ENCODE measurements at regions not wholly inside any gene's neighbourhood (a gene's known extent, or its start where the extent isn't known, plus 50 kb on each side); places are given as distances from the start of the nearest gene placed in this dataset.

DNA sequence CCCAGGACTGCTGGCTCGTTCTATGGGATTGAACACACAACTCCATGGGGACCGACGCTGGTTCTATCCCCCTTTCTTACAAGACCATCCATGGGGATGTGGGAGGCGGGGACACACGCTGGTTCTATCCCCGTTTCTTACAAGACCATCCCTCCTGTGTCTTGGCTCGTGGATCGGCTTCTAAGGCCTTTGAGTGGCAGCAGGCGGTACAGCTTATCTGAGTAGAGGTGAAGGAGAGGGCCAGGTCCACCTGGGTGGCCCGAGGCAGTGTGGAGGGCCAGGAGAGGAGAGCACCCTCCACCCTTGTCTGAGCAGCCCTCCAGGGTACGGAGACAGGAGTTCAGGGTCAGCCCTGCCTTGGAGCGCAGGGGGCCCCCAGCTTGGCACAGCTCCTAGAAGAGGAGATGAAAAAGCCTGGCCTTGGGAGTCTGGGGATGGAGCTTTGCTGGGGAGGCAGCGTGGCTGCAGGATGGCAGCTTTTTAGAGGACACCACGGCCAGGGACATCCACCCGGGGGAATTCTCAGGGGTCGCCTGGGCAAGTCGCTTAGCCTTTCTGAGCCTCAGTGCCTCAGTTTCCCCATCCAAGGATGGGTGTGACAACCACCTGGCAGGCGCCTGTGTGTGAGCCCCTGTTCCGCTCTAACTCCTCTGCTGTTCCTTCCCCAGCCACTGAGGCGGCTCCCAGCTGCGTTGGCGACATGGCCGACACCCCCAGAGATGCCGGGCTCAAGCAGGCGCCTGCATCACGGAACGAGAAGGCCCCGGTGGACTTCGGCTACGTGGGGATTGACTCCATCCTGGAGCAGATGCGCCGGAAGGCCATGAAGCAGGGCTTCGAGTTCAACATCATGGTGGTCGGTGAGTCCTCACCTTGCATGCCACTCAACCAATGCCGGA, 341.0 kb downstream of the SEC14L1 start:
- Mint-ChIP-seq H3K27me3 (no peaks in the 10 kb centered on the region), H3K27ac (peak overlapping the region; percentile 59), H3K4me3 (no peak overlapping the region), H3K9me3 (no peaks in the 10 kb centered on the region), H3K36me3 (ENCODE audit: low read depth) (peaks cover 37% of the 10 kb centered on the region), H3K4me1 (peaks cover 24% of the 10 kb centered on the region)
- DNase-seq = no peak
- intact Hi-C loops (cut with micrococcal nuclease) = no loop called here

GRCh38 chr17:77482375-77483127, 341.8 kb downstream of the SEC14L1 start:
- intact Hi-C loops (cut with micrococcal nuclease) = no loop called here
- DNase-seq = no peak
- Mint-ChIP-seq H3K36me3 (ENCODE audit: low read depth) (peaks cover 36% of the 10 kb centered on the region), H3K9me3 (no peaks in the 10 kb centered on the region), H3K27ac (no peak overlapping the region), H3K27me3 (no peaks in the 10 kb centered on the region), H3K4me1 (peaks cover 16% of the 10 kb centered on the region), H3K4me3 (no peak overlapping the region)

DNA sequence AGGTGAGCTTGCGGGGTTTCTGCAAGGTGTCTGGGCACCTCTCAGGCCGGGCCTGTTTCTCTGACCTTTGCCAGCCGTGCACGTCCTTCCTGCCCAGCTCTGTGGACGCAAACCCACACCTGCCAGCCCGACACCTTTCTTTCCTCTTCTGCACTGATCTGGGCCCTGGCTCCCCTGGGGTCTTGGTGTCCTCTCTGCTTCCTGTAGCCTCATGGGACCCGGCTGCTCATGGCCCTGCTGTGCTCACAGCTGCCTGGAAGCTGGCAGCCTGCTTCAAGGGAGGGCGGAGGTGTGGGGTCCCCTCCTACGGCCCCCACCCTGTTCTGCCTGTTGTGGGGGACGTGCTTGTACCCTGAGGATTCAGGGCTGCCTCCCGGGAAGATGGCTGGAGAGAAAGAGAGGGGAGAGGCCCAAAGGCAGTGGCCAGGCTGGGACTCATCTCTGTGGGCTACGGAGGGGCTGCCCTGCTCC, 342.4 kb downstream of the SEC14L1 start:
- H3K4me3 Mint-ChIP-seq = no peak overlapping the region
- H3K27ac Mint-ChIP-seq = no peak overlapping the region
- no peaks in the 10 kb centered on the region for H3K27me3 Mint-ChIP-seq
- intact Hi-C loops (cut with micrococcal nuclease) = no loop called here
- H3K4me1 Mint-ChIP-seq = peaks cover 13% of the 10 kb centered on the region
- H3K36me3 Mint-ChIP-seq (ENCODE audit: low read depth) = peaks cover 34% of the 10 kb centered on the region
- no peaks in the 10 kb centered on the region for H3K9me3 Mint-ChIP-seq
- no peak for DNase-seq

- Mint-ChIP-seq H3K36me3 (ENCODE audit: low read depth) (peaks cover 33% of the 10 kb centered on the region), H3K27ac (no peak overlapping the region), H3K4me1 (peaks cover 11% of the 10 kb centered on the region), H3K27me3 (no peaks in the 10 kb centered on the region), H3K9me3 (no peaks in the 10 kb centered on the region), H3K4me3 (no peak overlapping the region)
- intact Hi-C loops (cut with micrococcal nuclease) = no loop called here
- DNase-seq = no peak
These were observed 343.3 kb downstream of the SEC14L1 start for GRCh38 chr17:77484111-77484510.

DNA sequence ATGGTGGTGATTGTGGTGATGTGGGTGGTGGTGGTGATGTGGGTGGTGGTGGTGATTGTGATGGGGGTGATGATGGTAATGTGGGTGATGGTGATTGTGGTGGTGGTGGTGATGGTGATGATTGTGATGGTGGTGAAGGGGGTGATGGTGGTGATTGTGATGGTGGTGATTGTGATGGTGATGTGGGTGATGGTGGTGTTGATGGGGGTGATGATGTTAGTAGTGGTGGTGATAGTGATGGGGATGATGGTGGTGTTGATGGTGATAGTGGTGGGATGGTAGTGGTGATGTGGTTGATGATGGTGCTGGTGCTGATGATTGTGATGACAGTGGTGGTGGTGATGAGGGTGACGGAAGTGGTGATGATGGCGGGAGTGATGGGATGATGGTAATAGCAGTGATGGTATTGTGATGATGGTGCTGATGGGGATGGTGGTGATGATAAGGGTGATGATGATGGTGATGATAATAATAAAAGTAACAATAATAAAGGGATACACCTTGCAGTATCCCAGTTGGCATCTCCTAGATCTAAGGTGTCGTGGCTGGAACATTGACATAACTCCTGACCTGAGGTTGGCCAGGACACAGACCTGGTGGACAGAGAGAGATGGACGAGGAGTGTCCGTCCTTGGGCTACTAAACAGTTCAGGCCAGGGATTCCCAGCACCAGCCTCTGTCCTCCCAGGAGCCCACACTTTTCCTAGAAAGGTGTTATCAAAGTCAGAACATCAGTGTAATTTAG, 344.5 kb downstream of the SEC14L1 start:
- no peak for DNase-seq
- Mint-ChIP-seq H3K36me3 (ENCODE audit: low read depth) (peaks cover 31% of the 10 kb centered on the region), H3K27me3 (no peaks in the 10 kb centered on the region), H3K27ac (no peak overlapping the region), H3K9me3 (no peaks in the 10 kb centered on the region), H3K4me3 (no peak overlapping the region), H3K4me1 (peaks cover 11% of the 10 kb centered on the region)
- intact Hi-C loops (cut with micrococcal nuclease) = no loop called here

DNA sequence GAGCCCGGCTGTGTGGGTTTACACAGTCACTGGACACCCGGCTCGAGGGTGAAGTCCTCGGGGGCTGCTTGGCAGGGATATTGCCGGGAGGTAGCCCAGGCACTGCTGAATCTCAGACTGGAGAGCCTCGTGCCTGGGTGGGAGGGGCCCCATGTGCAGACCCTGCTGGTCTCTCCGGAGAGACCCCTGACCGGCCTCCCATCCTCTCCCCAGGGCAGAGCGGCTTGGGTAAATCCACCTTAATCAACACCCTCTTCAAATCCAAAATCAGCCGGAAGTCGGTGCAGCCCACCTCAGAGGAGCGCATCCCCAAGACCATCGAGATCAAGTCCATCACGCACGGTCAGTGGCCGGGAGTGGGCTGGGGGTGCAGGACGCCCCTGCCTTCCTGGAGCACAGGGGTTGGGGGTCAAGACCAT, 346.5 kb downstream of the SEC14L1 start:
- H3K27me3 Mint-ChIP-seq = no peaks in the 10 kb centered on the region
- H3K27ac Mint-ChIP-seq = no peak overlapping the region
- H3K4me3 Mint-ChIP-seq = no peak overlapping the region
- H3K36me3 Mint-ChIP-seq (ENCODE audit: low read depth) = peaks cover 30% of the 10 kb centered on the region
- intact Hi-C loops (cut with micrococcal nuclease) = no loop called here
- no peaks in the 10 kb centered on the region for H3K9me3 Mint-ChIP-seq
- H3K4me1 Mint-ChIP-seq = peaks cover 14% of the 10 kb centered on the region
- DNase-seq = no peak

GRCh38 chr17:77487677-77488530, 347.1 kb downstream of the SEC14L1 start:
- no peaks in the 10 kb centered on the region for H3K9me3 Mint-ChIP-seq
- no peak overlapping the region for H3K4me3 Mint-ChIP-seq
- H3K36me3 Mint-ChIP-seq (ENCODE audit: low read depth) = peaks cover 33% of the 10 kb centered on the region
- peaks cover 16% of the 10 kb centered on the region for H3K4me1 Mint-ChIP-seq
- no peak for DNase-seq
- H3K27ac Mint-ChIP-seq = no peak overlapping the region
- intact Hi-C loops (cut with micrococcal nuclease) = no loop called here
- H3K27me3 Mint-ChIP-seq = no peaks in the 10 kb centered on the region

- H3K4me3 Mint-ChIP-seq = no peak overlapping the region
- H3K36me3 Mint-ChIP-seq (ENCODE audit: low read depth) = peaks cover 36% of the 10 kb centered on the region
- no peaks in the 10 kb centered on the region for H3K27me3 Mint-ChIP-seq
- H3K4me1 Mint-ChIP-seq = peaks cover 13% of the 10 kb centered on the region
- intact Hi-C loops (cut with micrococcal nuclease) = no loop called here
- no peak overlapping the region for H3K27ac Mint-ChIP-seq
- DNase-seq = no peak
- no peaks in the 10 kb centered on the region for H3K9me3 Mint-ChIP-seq
These were observed 347.9 kb downstream of the SEC14L1 start for GRCh38 chr17:77488531-77489238.

- no peak for DNase-seq
- Mint-ChIP-seq H3K36me3 (ENCODE audit: low read depth) (peaks cover 40% of the 10 kb centered on the region), H3K4me1 (peaks cover 18% of the 10 kb centered on the region), H3K27me3 (no peaks in the 10 kb centered on the region), H3K4me3 (no peak overlapping the region), H3K27ac (no peak overlapping the region), H3K9me3 (no peaks in the 10 kb centered on the region)
- intact Hi-C loops (cut with micrococcal nuclease) = no loop called here
These were observed 348.6 kb downstream of the SEC14L1 start for GRCh38 chr17:77489239-77489892.

GRCh38 chr17:77489893-77490255, 349.1 kb downstream of the SEC14L1 start:
- peaks cover 21% of the 10 kb centered on the region for H3K4me1 Mint-ChIP-seq
- H3K9me3 Mint-ChIP-seq = no peaks in the 10 kb centered on the region
- intact Hi-C loops (cut with micrococcal nuclease) = no loop called here
- no peak for DNase-seq
- H3K27ac Mint-ChIP-seq = no peak overlapping the region
- no peak overlapping the region for H3K4me3 Mint-ChIP-seq
- peaks cover 41% of the 10 kb centered on the region for H3K36me3 Mint-ChIP-seq (ENCODE audit: low read depth)
- no peaks in the 10 kb centered on the region for H3K27me3 Mint-ChIP-seq

DNA sequence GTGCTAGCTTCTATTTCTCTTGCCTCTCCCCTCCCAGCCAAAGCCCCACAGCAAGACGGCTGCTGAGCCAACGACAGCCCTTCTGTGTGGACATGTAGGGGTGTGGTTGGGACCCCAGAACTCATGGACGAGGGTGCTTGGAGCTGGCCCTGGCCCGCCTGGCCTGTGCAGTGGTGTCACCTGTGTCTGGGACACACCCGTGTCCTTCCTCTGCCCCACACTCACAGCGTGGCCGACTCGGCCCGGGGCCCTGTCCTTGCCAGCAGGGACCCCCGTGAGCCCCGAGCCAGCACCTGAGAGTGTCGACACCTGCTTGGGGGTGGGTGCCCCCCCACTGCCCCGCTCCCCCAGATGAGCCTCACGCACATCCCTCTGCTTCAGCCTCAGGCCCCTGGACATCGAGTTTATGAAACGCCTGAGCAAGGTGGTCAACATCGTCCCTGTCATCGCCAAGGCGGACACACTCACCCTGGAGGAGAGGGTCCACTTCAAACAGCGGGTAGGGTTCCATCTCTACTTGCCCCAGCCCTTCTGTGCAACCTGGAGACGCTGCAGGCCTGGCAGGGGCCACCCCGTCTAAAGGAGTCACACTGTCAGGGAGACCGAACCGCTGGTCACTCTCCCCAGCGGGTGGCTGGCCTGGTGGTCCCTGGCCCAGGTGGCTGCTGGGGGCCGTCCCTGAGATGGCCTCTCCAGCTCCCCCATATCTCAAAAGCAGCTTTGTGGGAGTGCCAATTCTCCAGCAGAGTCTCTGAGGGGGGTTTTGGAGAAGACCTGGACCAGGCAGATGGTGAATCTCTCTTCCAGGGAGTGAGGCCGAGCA, 349.8 kb downstream of the SEC14L1 start:
- intact Hi-C loops (cut with micrococcal nuclease) = no loop called here
- H3K4me1 Mint-ChIP-seq = peaks cover 23% of the 10 kb centered on the region
- H3K9me3 Mint-ChIP-seq = no peaks in the 10 kb centered on the region
- peaks cover 46% of the 10 kb centered on the region for H3K36me3 Mint-ChIP-seq (ENCODE audit: low read depth)
- DNase-seq = no peak
- no peaks in the 10 kb centered on the region for H3K27me3 Mint-ChIP-seq
- no peak overlapping the region for H3K27ac Mint-ChIP-seq
- no peak overlapping the region for H3K4me3 Mint-ChIP-seq

Measured in activated CD4-positive, alpha-beta T cell treated with anti-CD3 and anti-CD28 coated beads, Interleukin-2, amount 10 ng/mL, durations not matched to agents 24 days and 14 days (primary cell).